Thymus (tissue), 11 donors: ENCODE measurements at regions not wholly inside any gene's neighbourhood (a gene's known extent, or its start where the extent isn't known, plus 50 kb on each side); places are given as distances from the start of the nearest gene placed in this dataset.
"Not testable (repeated sequence)": the region's sequence is repeated elsewhere in the genome, so short reads cannot be mapped to it uniquely, and the experiment has no call there.

Source experiments
- DNase-seq, 9 donors: peaks; one replicate each; pipeline ENCODE4 v3.0.0-alpha.2; 2013; ENCODE audit warnings: low spot score in 9 of 9, low read depth in 6 of 9, missing footprints in 1 of 9
- H3K27ac ChIP-seq, 2 donors: one replicate each; pipeline ENCODE4 v1.5.1; 2013; ENCODE audit warnings: control low read depth in 1 of 2, low read depth in 1 of 2, low read length in 1 of 2, mild to moderate bottlenecking in 1 of 2, moderate library complexity in 1 of 2
- H3K27me3 ChIP-seq, 2 donors: one replicate each; pipeline ENCODE4 v1.5.1; 2013; ENCODE audit warnings: low read length in 1 of 2; ENCODE audit not compliant: control insufficient read depth in 2 of 2, insufficient read depth in 1 of 2
- H3K36me3 ChIP-seq, 2 donors: one replicate each; pipeline ENCODE4 v1.5.1; 2013; ENCODE audit warnings: low read length in 1 of 2, mild to moderate bottlenecking in 1 of 2, moderate library complexity in 1 of 2; ENCODE audit not compliant: control insufficient read depth in 2 of 2, insufficient read depth in 2 of 2
- H3K4me1 ChIP-seq, 2 donors: one replicate each; pipeline ENCODE4 v1.5.1; 2013; ENCODE audit warnings: low read length in 2 of 2; ENCODE audit not compliant: control insufficient read depth in 2 of 2, insufficient read depth in 2 of 2
- H3K4me3 ChIP-seq, 2 donors: one replicate each; pipeline ENCODE4 v1.5.1; 2013; ENCODE audit warnings: low read length in 2 of 2, control low read depth in 1 of 2, mild to moderate bottlenecking in 1 of 2
- H3K9me3 ChIP-seq, 2 donors: one replicate each; pipeline ENCODE4 v1.5.1; 2013; ENCODE audit warnings: low read length in 1 of 2, mild to moderate bottlenecking in 1 of 2; ENCODE audit not compliant: control insufficient read depth in 2 of 2, insufficient read depth in 1 of 2
- WGBS: extraction: QIAGEN DNeasy Blood & Tissue Kit; methylation state at CpG from one replicate; pipeline ENCODE4 v1.1.7; 2013; 5-methylcytosine and 5-hydroxymethylcytosine counted together
- donor health status: healthy.

DNA sequence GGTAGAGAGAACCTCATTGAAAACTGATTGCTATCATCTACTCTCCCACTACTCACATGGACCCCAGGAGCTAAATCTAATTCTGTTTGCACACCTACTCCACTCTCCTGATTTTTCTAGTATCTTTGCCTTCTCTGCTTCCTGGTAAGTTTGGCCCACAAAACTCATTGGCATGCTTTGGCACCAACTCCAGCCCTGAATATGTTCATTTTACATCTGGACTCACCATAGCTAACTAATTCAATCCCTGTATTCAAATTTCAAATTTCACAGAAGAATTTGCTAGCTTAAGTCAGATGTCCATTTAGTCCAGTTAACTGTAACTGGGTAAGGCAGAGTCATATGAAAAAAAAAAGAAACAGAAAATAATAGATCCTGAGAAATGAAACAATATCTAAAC, 442.1 kb downstream of the SUCLG1 start:
- Histone ChIP-seq H3K4me3 (no peak overlapping the region), H3K9me3 (no peaks in the 10 kb centered on the region), H3K27me3 (no peaks in the 10 kb centered on the region), H3K27ac (no peak overlapping the region), H3K36me3 (no peaks in the 10 kb centered on the region), H3K4me1 (no peaks in the 10 kb centered on the region)
- DNase-seq = no peak

DNA sequence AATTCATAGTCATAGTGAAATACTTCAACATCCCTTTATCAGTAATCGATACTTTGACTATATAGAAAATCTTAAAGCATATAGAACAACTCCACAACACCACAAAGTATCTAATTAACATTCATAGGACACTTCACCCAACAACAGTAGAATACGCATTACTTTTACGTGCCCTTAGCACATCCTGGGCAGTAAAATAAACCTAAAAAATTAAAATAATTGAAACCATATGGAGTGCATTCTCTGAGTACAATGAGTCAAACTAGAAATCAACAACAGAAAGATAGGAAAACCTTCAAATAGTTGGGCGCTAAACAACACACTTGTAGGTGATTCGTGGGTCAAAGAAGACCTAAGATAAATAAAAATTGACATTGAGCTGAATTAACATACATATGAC, 442.9 kb downstream of the SUCLG1 start:
- 93% methylated on average over 5 of the region's 5 CpGs for WGBS
- H3K36me3 ChIP-seq = no peaks in the 10 kb centered on the region
- H3K9me3 ChIP-seq = no peaks in the 10 kb centered on the region
- no peak overlapping the region for H3K27ac ChIP-seq
- no peak overlapping the region for H3K4me3 ChIP-seq
- DNase-seq = no peak
- no peaks in the 10 kb centered on the region for H3K4me1 ChIP-seq
- H3K27me3 ChIP-seq = no peaks in the 10 kb centered on the region

DNA sequence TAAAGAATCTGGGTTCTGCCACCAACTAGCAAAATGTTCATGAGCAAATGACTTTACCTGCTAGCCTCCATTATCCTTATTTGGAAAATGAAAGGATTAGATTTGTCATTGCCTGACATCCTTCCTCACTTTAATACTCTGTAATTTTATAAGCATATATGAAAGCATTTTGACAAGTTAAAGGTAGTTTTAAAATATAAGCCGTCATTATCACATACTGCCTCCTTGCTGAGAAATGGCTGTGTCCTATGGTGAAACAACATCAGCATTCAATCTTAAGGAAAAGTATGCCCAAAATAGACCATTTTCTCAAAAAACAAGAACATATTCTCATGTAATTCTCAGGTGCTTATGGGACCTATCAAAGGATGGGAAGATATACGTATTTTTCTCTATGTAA, 461.2 kb downstream of the SUCLG1 start:
- H3K4me1 ChIP-seq = no peaks in the 10 kb centered on the region
- WGBS = 93% methylated on average over 2 of the region's 2 CpGs
- H3K4me3 ChIP-seq = no peak overlapping the region
- no peaks in the 10 kb centered on the region for H3K27me3 ChIP-seq
- H3K27ac ChIP-seq = no peak overlapping the region
- no peaks in the 10 kb centered on the region for H3K36me3 ChIP-seq
- H3K9me3 ChIP-seq = no peaks in the 10 kb centered on the region
- DNase-seq = no peak

DNA sequence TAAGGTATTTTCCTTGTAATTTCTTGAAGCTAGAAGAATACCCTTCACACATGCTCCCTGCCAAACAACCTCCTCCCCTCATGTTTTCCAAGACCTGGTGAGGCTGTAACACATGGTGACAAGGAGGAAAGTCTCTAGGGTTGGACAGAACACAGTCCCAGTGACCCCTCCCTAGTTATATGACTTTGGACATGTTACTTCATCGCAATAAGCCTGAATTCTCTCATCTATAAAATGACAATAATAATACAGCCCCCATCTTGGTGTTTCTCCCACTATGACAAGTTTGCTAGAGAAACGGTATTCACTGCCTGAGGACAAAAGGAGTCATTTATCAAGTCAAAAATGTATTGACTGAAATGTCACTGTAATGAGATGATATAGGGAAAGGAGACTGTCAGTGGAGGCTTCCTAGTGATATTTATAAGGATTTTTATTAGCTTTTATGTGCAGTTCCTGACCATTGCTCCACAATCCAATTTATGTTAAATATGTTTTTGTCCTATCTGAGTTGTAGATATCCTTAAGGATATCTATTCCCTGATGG, 464.4 kb downstream of the SUCLG1 start:
- Histone ChIP-seq H3K27ac (no peak overlapping the region), H3K4me1 (no peaks in the 10 kb centered on the region), H3K36me3 (no peaks in the 10 kb centered on the region), H3K4me3 (no peak overlapping the region), H3K27me3 (no peaks in the 10 kb centered on the region), H3K9me3 (no peaks in the 10 kb centered on the region)
- no peak for DNase-seq
- 87% methylated on average over 2 of the region's 2 CpGs for WGBS

DNA sequence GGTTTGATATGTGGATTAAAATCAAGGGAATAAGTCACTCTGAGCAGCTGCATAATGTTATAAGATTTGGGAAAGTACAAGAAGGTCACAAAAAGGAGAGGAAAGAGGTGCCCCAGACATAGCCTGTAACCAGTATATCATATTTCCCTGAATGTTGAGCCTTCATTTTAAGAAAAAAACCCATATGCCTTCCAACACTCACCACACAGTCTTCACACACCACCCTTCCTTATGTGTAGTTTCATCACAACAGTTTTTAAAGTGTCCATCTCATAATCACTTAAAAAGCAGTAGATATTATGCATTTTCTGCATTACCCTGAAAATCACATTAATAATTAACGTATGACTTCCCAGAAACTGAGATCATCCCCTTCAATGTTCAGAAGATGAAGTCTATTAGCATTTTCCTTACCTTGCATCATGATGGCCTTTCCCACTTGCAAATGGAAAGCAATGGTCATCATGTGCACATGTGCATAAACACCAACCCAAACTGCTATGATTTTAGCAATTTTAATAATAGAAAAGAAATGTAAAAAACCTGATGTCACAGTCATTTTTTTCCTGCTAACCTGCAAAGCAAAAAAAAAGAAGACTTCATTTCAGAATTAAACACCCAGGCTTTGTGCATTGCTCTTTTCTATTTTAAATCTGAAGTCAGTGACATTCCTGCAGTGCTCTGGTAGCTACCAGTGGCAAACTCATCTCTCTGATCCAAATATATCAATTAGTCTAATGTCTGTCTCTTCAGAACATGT, 465.0 kb downstream of the SUCLG1 start:
- H3K27ac ChIP-seq = no peak overlapping the region
- H3K27me3 ChIP-seq = no peaks in the 10 kb centered on the region
- H3K9me3 ChIP-seq = no peaks in the 10 kb centered on the region
- H3K4me1 ChIP-seq = no peaks in the 10 kb centered on the region
- no peak for DNase-seq
- no peaks in the 10 kb centered on the region for H3K36me3 ChIP-seq
- 48% methylated on average over 1 of the region's 1 CpG for WGBS
- H3K4me3 ChIP-seq = no peak overlapping the region

DNA sequence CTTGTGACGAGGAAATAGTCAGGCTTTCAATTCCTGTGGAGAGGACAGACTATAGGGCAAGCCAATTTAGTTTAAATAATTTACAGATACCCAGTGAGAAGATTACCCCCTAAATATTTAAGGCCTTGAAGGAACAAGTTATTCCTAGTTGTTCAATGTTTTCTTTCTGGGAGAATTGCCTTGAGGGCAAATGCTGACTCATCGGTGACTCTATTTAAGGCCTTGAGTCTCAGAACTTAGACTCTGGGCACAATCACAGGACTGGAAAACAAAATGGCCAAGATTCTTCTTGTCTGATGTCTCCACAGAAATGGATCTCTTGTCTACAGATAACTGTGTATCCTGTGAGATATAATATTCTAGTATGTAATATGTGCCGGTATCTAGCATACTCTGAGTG, 467.1 kb downstream of the SUCLG1 start:
- no peaks in the 10 kb centered on the region for H3K36me3 ChIP-seq
- no peak overlapping the region for H3K27ac ChIP-seq
- 93% methylated on average over 3 of the region's 3 CpGs for WGBS
- H3K4me3 ChIP-seq = no peak overlapping the region
- H3K9me3 ChIP-seq = no peaks in the 10 kb centered on the region
- no peak for DNase-seq
- H3K27me3 ChIP-seq = no peaks in the 10 kb centered on the region
- H3K4me1 ChIP-seq = no peaks in the 10 kb centered on the region

DNA sequence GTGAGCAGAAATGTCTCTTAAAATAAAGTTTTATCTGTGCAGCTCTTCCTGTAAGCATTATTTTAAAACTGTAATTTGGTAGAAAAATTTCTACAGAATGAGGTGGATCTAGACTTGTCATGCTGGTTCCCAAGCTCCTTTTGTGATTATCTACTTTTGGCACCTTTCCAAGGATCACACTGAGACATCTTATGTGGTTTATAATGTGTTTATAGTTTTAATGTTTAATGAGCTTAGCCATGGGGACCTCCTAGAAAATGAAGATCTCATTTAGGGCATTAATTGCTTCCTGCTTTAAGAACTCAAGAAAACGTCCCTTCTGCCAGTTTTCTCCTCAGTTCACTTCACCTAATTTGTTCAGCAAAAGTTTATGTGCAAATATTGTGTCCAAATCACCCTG, 468.4 kb downstream of the SUCLG1 start:
- no peak for DNase-seq
- no peaks in the 10 kb centered on the region for H3K9me3 ChIP-seq
- no peaks in the 10 kb centered on the region for H3K36me3 ChIP-seq
- H3K27me3 ChIP-seq = no peaks in the 10 kb centered on the region
- H3K4me1 ChIP-seq = no peaks in the 10 kb centered on the region
- H3K4me3 ChIP-seq = no peak overlapping the region
- no peak overlapping the region for H3K27ac ChIP-seq
- WGBS = 58% methylated on average over 1 of the region's 1 CpG

DNA sequence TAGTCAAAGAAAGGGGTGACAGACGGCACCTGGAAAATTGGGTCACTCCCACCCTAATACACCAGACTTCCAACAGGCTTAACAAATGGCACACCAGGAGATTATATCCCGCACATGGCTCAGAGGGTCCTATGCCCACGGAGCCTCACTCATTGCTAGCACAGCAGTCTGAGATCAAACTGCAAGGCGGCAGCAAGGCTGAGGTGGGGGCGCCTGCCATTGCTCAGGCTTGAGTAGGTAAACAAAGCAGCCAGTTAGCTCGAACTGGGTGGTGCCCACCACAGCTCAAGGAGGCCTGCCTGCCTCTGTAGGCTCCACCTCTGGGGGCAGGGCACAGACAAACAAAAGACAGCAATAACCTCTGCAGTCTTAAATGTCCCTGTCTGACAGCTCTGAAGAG, 482.5 kb downstream of the SUCLG1 start:
- H3K4me3 ChIP-seq, H3K9me3 ChIP-seq: not testable (repeated sequence)
- WGBS = 81% methylated on average over 6 of the region's 6 CpGs

DNA sequence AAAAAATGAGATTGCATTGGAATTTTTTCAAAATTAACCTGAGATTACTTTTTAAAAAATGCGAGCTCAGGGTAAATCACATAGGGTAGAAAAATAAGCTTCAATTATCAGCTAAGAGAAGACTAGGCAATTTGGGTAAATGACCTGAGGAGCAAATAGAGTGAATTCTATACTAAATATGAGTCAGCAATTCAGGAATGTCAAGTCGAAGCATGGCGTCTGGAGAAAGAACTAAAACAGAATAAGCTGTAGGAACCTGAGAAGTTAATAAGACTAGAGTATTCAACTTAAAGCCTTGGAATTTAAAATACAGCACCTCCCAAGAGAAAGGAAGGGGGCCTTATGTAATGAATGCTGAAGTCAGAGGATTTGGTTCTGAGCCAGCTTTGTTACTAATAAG, 487.0 kb downstream of the SUCLG1 start:
- WGBS = 92% methylated on average over 3 of the region's 3 CpGs

More for the DNA sequence above, 482.5 kb downstream of the SUCLG1 start:
- H3K27ac ChIP-seq, H3K36me3 ChIP-seq, DNase-seq, H3K4me1 ChIP-seq, H3K27me3 ChIP-seq: not testable (repeated sequence)

More for the DNA sequence above, 487.0 kb downstream of the SUCLG1 start:
- no peaks in the 10 kb centered on the region for H3K9me3 ChIP-seq
- H3K36me3 ChIP-seq = no peaks in the 10 kb centered on the region
- H3K4me3 ChIP-seq = no peak overlapping the region
- no peaks in the 10 kb centered on the region for H3K4me1 ChIP-seq
- H3K27ac ChIP-seq = no peak overlapping the region
- H3K27me3 ChIP-seq = no peaks in the 10 kb centered on the region
- no peak for DNase-seq
